HL-60 (cell line): ENCODE measurements at regions not wholly inside any gene's neighbourhood (a gene's known extent, or its start where the extent isn't known, plus 50 kb on each side); places are given as distances from the start of the nearest gene placed in this dataset.

Experiments used
- DNase-seq, 2 experiments: peaks; one replicate each; pipeline ENCODE4 v3.0.0-alpha.2; 2010 to 2020; ENCODE audit warnings: low read depth in 1 of 2, low spot score in 1 of 2
- H3K27ac ChIP-seq: fragments of 250-450 bp; sonication (Bioruptor Pico); replicated peaks from 2 replicates; pipeline ENCODE4 v1.5.1; 2020; ENCODE audit warnings: mild to moderate bottlenecking, moderate library complexity
- H3K27me3 ChIP-seq: fragments of 250-450 bp; sonication (Bioruptor Pico); 2 replicates; pipeline ENCODE4 v1.5.1; 2021; ENCODE audit warnings: mild to moderate bottlenecking, moderate library complexity; ENCODE audit not compliant: insufficient read depth, poor library complexity, severe bottlenecking
- H3K4me3 ChIP-seq: replicated peaks from 2 replicates; pipeline ENCODE4 v1.5.1; 2011; ENCODE audit warnings: mild to moderate bottlenecking, control low read depth, low read length; ENCODE audit not compliant: insufficient read depth
- CTCF ChIP-seq: IDR thresholded peaks from one replicate; pipeline ENCODE4 v1.5.1; 2011; ENCODE audit warnings: low read length, control low read depth, inconsistent platforms; ENCODE audit not compliant: insufficient read depth
- GABPA ChIP-seq: IDR thresholded peaks from 2 replicates; pipeline ENCODE4 v1.6.1; 2012; ENCODE audit warnings: low read depth
- POLR2AphosphoS5 ChIP-seq: IDR thresholded peaks from 2 replicates; pipeline ENCODE4 v1.6.1; 2012; ENCODE audit warnings: low read depth
- REST ChIP-seq: IDR thresholded peaks from 2 replicates; pipeline ENCODE4 v1.6.1; 2012; ENCODE audit warnings: low read depth; ENCODE audit not compliant: insufficient replicate concordance
- SPI1 ChIP-seq: IDR thresholded peaks from 2 replicates; pipeline ENCODE4 v1.6.1; 2012; ENCODE audit warnings: low read depth, mild to moderate bottlenecking, borderline replicate concordance

GRCh38 chr11:23164022-23164421 is 303.7 kb upstream of the CCDC179 start:
- TF ChIP-seq GABPA (no peak), POLR2AphosphoS5 (no peak), CTCF (no peak), SPI1 (no peak), REST (no peak)
- H3K4me3 ChIP-seq, result no peak overlapping the region
- no peaks in the 10 kb centered on the region for H3K27me3 ChIP-seq
- no peak overlapping the region for H3K27ac ChIP-seq
- DNase-seq, result no peak

GRCh38 chr11:23166376-23166775 is 306.1 kb upstream of the CCDC179 start:
- DNase-seq, result no peak
- no peaks in the 10 kb centered on the region for H3K27me3 ChIP-seq

GRCh38 chr11:23179609-23180008 is 319.3 kb upstream of the CCDC179 start:
- H3K27me3 ChIP-seq, result no peaks in the 10 kb centered on the region
- no peak overlapping the region for H3K4me3 ChIP-seq
- no peak for TF ChIP-seq GABPA
- TF ChIP-seq CTCF, result no peak
- no peak for TF ChIP-seq SPI1
- no peak for DNase-seq
- no peak overlapping the region for H3K27ac ChIP-seq

More at GRCh38 chr11:23166376-23166775, 306.1 kb upstream of the CCDC179 start:
- TF ChIP-seq GABPA (no peak), CTCF (no peak), POLR2AphosphoS5 (no peak), SPI1 (no peak), REST (no peak)
- no peak overlapping the region for H3K27ac ChIP-seq
- no peak overlapping the region for H3K4me3 ChIP-seq
